C4-2B (cell line): ENCODE measurements at regions not wholly inside any gene's neighbourhood (a gene's known extent, or its start where the extent isn't known, plus 50 kb on each side); places are given as distances from the start of the nearest gene placed in this dataset.

ENCODE experiments used
- CTCF ChIP-seq: fragments of 450-650 bp; conservative IDR thresholded peaks from 2 replicates; pipeline ENCODE4 v1.5.1; 2017; ENCODE audit warnings: mild to moderate bottlenecking
- ZFX ChIP-seq: fragments of 450-650 bp; IDR thresholded peaks from 2 replicates; pipeline ENCODE4 v1.6.1; 2017

DNA sequence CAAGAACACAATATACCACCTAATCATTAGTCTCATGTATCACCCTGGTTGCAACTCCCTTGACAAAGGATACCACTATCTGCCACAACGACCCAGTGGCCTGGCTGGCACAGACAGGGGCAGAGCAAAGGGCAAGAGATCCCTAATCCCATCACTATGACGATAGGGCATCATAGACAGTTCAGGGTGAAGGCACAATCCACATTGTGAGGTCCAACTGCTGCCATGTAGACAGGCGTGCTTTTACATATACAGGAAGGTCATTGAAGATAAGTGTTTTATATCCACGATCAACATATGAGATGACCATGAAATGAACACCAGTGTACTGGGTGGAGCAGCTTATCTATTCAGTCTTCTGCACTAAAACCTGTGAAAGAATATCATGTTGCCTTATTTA lies 94.6 kb downstream of the IGLL1 start:
- no peak for TF ChIP-seq CTCF
- no peak for TF ChIP-seq ZFX
